HG03442 (cell line): ENCODE measurements at regions not wholly inside any gene's neighbourhood (a gene's known extent, or its start where the extent isn't known, plus 50 kb on each side); places are given as distances from the start of the nearest gene placed in this dataset.
"Not testable (repeated sequence)": the region's sequence is repeated elsewhere in the genome, so short reads cannot be mapped to it uniquely, and the experiment has no call there.

ENCODE experiments used
- ATAC-seq: cut with Tn5 transposase; IDR thresholded peaks from one replicate; pipeline ENCODE4 v1.9.1; 2021; ENCODE audit warnings: mild to moderate bottlenecking, moderate library complexity; ENCODE audit not compliant: unreplicated experiment

DNA sequence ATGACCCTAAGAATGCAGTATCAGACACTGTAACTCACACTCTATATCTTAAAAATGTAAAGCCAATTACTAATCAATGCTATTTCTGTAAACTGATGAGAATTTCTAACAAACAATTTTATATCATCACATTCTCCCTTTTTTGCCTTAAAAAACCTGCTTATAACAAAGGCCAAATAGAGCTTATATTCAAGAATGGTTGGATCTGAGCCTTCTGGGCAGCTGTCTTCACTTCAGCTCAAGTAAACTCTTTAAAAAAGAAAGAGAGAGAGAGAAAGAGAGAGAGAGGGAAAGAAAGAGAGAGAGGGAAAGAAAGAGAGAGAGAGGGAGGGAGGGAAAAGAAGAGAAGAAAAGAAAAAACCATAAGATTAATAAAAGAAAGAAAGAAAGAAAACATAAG, 231.8 kb downstream of the KCNE4 start:
- no peak for ATAC-seq

DNA sequence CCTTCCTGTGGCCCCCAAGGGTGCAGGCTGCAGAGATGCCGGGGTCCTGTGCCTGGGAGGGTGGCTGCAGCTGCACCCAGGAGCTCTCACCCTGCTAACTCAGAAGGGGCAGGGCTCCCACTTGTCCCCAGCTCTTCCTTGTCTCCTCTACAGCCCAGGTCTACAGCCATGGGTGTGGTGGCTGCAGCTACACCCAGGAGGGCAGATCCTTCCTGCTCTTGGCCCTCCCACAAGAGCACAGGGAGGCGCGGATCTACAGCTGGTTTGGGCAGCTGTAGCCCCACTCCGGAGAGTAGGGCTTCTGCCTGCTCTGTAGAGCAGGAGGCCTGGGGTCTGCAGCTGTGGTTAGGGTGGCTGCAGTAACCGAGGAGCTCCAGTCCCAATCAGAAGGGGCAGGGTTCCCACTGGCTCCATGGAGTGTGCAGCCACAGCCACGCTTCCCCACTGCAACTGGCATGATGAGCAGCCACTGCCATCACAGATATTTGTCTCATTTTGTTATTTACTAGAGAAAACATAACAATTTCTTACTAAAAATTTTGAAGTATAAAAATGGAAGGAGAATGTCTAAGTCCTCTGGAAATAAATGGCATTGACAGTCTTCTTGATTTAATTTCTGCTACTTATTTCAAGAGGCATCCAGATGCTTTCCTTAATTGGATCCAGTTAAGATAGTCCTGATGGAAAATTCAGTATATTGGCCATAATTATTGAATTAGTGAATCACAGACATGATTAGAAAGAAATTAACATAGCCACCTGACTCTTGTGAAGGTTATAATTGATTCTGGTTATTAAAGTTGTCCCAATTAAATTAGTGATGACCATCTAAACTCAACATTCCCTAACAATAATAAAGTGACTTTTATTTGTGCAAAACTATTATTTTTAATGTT, 233.6 kb downstream of the KCNE4 start:
- ATAC-seq = no peak

- ATAC-seq = no peak
Measured at GRCh38 chr2:223294756-223295155, 242.8 kb downstream of the KCNE4 start.

- no peak for ATAC-seq
Measured at GRCh38 chr2:223297788-223298187, 245.8 kb downstream of the KCNE4 start.

GRCh38 chr2:223298329-223298728, 246.3 kb downstream of the KCNE4 start:
- not testable (repeated sequence) for ATAC-seq

DNA sequence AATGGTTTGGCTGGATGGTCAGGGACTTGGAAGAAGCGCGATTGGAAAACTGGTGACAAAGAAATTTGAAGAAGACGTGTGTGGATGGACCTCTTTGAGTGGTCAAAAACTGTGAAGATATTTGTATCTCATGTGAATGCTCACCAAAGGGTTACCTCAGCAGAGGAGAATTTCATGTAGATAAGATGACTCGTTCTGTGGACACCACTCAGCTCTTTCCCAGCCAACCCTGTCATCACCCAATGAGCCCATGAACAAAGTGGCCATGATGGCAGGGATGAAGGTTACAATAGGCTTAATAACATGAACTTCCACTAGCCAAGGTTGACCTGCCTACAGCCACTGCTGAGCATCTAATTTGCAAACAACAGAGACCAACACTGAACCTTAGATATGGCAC, 248.3 kb downstream of the KCNE4 start:
- ATAC-seq = no peak

GRCh38 chr2:223306371-223306770, 254.4 kb downstream of the KCNE4 start:
- ATAC-seq = peak; percentile 73

- ATAC-seq = no peak
Measured at GRCh38 chr2:223311889-223312680, 260.1 kb downstream of the KCNE4 start.

GRCh38 chr2:223313101-223313500, 261.1 kb downstream of the KCNE4 start:
- no peak for ATAC-seq

GRCh38 chr2:223314811-223315210, 262.8 kb downstream of the KCNE4 start:
- ATAC-seq = no peak

DNA sequence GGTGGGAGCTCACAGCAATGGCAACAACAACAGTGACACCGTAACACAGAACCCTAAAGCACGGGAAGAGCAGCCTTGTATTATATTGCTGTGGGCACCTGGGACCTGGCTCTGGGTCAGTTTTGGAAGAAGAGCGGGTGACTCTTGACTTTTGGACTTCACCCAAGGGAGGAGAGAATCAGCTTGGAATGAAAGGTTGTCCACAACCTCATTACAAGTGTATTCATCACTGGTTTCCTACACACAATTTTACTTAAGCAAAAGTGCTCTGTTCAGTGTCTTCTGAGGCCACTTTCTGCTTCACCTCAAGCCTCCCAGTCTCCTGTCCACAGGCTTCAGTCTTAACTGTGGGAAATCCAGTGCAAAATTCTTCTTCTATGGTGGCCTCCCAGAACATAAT, 263.8 kb downstream of the KCNE4 start:
- no peak for ATAC-seq

GRCh38 chr2:223316342-223316741, 264.4 kb downstream of the KCNE4 start:
- ATAC-seq = no peak

DNA sequence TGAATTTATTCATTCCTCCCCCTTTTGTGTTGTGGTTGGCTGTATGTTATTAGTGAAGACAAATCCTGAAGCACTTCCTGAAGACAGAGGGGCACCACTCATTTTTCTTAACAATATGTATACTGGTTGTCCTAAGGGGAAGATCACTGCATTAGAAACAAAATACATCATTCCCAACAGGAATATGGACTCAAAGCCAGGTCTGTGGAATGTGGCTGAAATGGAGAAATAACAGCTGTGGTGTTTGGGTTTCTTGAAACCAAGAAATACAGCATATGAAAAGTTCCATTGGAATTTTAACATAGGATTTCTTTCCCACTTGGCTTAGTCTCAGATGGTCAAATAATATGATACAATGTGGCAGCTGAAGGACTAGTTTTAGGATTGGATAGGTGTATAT, 267.6 kb downstream of the KCNE4 start:
- ATAC-seq = no peak

- ATAC-seq = no peak
Measured at GRCh38 chr2:223324402-223324801, 272.4 kb downstream of the KCNE4 start.

DNA sequence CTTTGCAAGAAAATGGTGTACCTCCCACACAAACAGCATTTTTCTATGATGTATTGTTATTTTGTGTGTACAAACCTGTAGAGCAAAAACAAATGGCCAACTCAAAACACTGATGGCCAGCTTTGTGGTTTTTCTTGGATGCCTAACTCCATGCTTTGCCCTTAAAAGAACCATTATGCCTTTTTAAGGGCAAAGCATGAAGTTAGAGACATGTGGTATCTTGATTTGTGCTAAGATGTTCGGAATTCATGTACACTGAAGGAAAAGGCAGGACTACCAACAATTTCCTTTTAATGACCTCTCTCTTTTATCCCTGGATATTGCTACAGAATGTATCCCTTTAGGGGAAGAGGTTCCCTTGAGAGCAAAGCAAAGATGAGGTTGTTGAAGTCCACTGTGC, 273.6 kb downstream of the SCG2 start:
- no peak for ATAC-seq

DNA sequence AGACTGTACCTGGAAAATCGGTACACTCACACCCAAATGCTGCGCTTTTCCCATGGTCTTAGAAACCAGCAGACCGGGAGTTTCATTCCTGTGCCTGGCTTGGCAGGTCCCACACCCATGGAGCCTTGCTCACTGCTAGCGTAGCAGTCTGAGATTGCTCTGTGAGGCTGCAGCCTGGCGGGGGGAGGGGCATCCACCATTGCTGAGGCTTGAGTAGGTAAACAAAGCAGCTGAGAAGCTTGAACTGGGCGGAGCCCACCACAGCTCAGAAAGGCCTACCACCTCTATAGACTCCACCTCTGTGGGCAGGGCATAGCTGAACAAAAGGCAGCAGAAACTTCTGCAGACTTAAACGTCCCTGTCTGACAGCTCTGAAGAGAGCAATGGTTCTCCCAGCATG, 271.4 kb downstream of the SCG2 start:
- not testable (repeated sequence) for ATAC-seq

DNA sequence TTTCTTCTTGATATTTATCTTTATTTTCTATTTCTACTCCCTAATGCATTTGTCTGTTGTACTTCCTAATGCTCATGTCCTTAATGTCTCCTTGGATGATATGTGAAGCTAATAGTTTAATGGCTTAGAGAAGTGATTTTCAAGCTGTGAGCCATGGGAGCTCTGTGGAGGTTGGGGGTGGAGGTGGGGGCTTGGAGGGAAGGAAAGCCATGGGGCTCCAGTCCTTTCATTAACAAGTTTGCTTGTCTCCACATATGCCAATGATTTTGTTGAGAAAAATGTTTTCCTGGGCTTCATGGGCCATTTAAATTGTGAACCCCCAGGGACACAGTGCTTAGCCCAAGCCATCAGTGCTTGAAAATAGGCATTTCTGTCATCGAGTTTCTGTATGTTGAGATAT, 264.1 kb downstream of the SCG2 start:
- ATAC-seq = no peak

DNA sequence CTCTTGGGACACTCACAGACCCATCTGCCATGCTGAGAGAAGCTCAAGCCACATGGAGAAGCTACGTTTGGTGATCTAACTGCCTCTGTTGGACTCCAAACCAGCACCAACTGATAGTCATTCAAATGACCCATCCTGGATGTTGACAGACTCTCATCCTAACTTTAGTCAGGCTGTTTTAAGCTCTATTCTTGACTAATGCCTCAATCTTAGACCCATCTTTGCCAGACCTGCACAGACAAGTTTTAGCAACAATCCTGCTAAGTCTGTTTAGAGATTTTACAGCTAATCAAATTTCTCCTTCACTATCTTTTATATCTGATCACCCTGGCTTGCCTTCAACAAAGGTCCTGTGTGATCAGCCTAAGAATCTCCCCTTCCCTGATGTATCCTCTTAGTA, 245.1 kb downstream of the SCG2 start:
- ATAC-seq = no peak

- ATAC-seq = no peak
Measured at GRCh38 chr2:223363085-223363484, 239.1 kb downstream of the SCG2 start.

- ATAC-seq = no peak
Measured at GRCh38 chr2:223365158-223365679, 236.9 kb downstream of the SCG2 start.

GRCh38 chr2:223366566-223366965, 235.6 kb downstream of the SCG2 start:
- ATAC-seq = no peak

DNA sequence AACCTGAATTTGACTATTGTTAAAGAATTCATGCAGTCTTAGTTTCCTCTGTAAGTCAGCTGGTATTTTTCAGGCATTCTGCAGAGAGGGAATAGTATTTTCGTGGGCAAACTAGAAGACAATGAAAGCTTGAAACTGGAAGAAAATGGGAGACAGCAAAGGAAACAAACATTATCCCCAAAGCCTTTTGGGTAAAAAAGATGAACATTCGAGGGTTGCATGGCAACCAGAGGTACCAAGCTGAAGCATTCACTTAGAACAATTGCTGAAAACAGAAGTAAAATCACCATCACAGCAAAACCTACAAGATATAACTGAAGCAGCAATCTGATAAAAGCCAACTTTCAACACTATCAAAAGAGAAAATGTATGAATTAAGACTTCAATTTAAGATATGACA, 233.7 kb downstream of the SCG2 start:
- no peak for ATAC-seq
